HG03175 (cell line): ENCODE measurements at regions not wholly inside any gene's neighbourhood (a gene's known extent, or its start where the extent isn't known, plus 50 kb on each side); places are given as distances from the start of the nearest gene placed in this dataset.
"Not testable (repeated sequence)": the region's sequence is repeated elsewhere in the genome, so short reads cannot be mapped to it uniquely, and the experiment has no call there.

Experiments used
- ATAC-seq: cut with Tn5 transposase; IDR thresholded peaks from one replicate; pipeline ENCODE4 v1.9.1; 2021; ENCODE audit warnings: mild to moderate bottlenecking, moderate library complexity; ENCODE audit not compliant: unreplicated experiment

- no peak for ATAC-seq
These were observed 181.8 kb upstream of the CACNA2D1 start for GRCh38 chr7:82625377-82625776.

- no peak for ATAC-seq
These were observed 181.4 kb upstream of the CACNA2D1 start for GRCh38 chr7:82624965-82625364.

- ATAC-seq, result no peak
These were observed 180.8 kb upstream of the CACNA2D1 start for GRCh38 chr7:82624337-82624736.

DNA sequence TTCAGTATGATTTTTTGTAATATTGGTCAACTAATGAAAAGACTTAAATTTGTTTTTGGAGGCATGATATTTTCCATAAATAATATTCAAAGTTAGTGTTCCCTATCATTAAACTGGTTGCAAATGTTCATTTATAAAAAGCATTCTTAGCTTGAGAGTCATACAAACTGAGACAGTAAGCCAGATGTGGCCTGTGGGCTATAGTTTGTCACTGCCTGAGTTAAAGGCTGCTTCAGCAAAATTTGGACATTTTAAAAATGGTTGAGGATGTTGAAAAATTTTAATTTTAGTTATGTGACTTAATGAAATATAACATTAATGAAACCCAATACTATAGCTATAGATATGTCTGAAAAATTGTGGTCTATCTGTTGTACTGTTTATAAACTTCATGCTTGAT is 180.2 kb upstream of the CACNA2D1 start:
- ATAC-seq, result no peak

- no peak for ATAC-seq
These were observed 173.6 kb upstream of the CACNA2D1 start for GRCh38 chr7:82617156-82617555.

DNA sequence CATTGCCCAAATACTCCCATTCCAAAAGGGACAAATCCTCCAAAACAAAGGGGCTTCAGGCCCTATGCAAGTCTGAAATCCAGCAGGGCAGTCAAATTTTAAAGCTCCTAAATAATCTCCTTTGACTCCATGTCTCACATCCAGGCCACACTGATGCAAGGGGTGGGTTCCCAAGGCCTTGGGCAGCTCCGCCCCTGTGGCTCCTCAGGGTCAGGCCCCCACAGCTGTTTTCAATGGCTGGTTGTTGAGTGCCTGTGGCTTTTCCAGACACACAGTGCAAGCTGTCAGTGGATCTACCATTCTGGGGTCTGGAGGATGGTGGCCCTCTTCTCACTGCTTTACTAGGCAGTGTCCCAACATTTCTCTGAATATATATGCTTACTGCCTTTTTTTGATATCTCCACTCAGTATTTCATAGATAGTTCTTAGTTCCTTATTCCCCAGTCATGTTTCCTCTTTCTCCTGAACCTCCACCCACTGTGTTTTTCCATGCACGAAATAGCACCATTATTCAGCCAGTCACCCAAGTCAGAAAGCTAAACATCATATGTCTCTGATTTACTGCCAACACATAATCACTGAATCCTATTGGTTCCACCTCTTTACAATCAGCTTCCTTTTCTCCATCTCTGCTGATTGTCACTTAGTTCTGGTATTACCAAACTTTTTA is 172.6 kb upstream of the CACNA2D1 start:
- no peak for ATAC-seq

DNA sequence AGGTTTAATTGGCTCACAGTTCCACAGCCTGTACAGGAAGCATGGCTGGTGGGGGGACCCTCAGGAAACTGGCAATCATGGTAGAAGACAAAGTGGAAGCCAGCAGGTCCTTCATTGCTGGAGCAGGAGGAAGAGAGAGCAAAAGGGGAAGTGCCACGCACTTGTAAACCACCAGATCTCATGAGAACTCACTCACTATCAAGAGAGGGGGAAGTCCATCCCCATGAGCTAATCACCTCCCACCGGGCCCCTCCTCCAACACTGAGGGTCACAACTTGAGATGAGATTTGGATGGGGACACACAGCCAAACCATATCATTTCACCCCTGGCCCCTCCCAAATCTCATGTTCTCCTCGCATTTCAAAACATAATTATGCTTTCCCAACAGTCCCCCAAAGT is 171.9 kb upstream of the CACNA2D1 start:
- ATAC-seq, result no peak

DNA sequence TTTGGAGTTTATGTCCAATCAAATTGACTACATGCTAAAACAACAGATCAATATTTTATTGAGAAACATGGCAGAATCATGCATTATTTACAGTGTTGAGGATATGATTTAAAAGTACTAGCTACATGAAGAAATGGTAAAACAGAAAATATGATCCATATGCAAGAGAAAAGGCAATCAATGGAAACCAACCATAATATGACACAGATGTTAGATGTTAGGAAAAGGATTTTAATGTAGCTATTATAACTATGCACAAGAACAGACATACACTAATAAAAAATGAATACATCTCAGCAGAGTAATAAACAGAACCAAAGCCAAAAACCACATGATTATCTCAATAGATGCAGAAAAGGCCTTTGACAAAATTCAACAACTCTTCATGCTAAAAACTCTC is 166.2 kb upstream of the CACNA2D1 start:
- ATAC-seq, result no peak

- no peak for ATAC-seq
These were observed 161.8 kb upstream of the CACNA2D1 start for GRCh38 chr7:82605247-82605864.

DNA sequence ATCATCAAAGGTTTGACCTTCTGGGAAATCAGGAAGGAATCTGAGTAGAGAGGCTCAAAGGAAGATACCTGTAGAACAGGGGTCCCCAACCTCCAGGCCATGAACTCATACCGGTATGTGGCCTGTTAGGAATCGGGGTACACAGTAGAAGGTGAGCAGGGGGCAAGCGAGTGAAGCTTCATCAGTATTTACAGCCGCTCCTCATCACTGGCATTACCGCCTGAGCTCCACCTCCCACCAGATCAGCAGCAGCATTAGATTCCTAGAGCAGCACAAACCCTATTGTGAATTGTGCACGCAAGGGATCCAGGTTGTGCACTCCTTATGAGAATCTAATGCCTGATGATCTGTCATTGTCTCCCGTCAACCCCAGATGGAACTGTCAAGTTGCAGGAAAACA is 158.5 kb upstream of the CACNA2D1 start:
- no peak for ATAC-seq

GRCh38 chr7:82600531-82600930 is 157.0 kb upstream of the CACNA2D1 start:
- ATAC-seq, result no peak

DNA sequence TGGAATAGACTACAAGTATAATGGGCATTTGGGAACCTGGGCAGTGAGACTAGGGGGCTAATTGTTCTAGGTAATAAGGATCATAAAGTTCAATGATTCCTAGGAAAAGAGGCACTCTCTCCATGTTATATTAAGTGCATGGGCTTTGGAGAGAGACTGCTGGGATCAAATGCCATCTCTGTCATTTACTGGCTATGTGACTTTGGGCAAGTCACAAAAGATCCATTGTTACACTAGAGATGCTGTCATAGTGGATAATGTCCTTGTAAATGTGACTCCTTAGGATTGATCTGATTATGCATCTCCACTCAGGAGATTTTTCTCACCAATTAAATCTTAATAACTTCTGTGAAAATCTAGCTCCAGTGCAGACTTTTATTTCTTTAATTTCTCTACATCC is 156.3 kb upstream of the CACNA2D1 start:
- ATAC-seq, result no peak

- ATAC-seq, result no peak
These were observed 155.4 kb upstream of the CACNA2D1 start for GRCh38 chr7:82598958-82599357.

DNA sequence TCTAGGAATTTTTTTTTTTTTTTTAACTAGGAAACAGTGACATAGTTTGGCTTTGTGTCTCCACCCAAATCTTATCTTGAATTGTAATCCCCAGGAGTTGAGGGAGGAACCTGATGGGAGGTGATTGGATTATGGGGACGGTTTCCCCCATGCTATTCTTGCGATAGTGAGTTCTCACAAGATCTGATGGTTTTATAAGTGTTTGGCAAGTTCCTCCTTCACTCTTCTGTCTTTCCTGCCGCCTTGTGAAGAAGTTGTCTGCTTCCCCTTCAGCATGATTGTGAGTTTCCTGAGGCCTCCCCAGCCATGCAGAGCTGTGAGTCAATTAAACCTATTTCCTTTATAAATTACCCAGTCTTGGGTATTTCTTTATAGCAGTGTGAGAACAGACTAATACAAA is 152.2 kb upstream of the CACNA2D1 start:
- ATAC-seq, result not testable (repeated sequence)

GRCh38 chr7:82595176-82595575 is 151.6 kb upstream of the CACNA2D1 start:
- ATAC-seq, result no peak

GRCh38 chr7:82594665-82595064 is 151.1 kb upstream of the CACNA2D1 start:
- no peak for ATAC-seq

- no peak for ATAC-seq
These were observed 150.2 kb upstream of the CACNA2D1 start for GRCh38 chr7:82593780-82594179.

- no peak for ATAC-seq
These were observed 148.8 kb upstream of the CACNA2D1 start for GRCh38 chr7:82592416-82592815.

DNA sequence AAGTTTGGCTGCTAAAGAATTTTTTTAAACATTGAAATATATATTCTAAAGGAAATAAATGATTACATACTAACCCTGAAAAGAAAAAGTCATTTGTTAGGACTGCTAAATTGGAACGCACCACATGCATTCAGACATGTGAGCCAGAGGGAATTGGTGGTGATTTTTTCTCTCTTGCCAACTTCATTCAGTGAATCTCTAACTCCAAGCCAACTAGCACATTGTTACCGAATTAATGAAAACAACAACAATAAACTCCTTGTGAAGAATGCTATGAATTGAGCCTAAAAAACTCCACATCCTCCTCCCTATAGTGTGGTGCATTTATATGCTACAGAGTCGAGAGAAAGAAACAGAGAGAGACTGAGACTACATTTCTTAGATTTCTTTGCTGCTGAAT is 135.5 kb upstream of the CACNA2D1 start:
- no peak for ATAC-seq

DNA sequence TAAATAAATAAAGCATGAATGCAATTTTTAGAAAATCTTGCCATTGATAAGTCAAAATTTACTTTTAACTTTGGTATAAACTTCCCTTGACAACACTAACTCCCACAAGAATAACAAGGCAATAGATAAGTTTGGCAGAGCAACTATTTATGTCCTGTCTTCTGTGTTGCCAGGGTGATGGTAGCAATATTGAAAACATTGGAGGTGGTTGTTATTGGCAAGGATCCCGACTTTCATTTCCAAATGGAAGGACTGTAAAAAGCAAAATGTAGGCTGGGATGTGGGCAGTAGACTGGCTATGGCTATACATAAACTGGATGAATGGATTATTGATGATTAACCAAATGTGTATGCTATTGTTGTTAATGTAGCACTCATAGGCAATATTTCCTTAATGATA is 134.9 kb upstream of the CACNA2D1 start:
- ATAC-seq, result no peak

DNA sequence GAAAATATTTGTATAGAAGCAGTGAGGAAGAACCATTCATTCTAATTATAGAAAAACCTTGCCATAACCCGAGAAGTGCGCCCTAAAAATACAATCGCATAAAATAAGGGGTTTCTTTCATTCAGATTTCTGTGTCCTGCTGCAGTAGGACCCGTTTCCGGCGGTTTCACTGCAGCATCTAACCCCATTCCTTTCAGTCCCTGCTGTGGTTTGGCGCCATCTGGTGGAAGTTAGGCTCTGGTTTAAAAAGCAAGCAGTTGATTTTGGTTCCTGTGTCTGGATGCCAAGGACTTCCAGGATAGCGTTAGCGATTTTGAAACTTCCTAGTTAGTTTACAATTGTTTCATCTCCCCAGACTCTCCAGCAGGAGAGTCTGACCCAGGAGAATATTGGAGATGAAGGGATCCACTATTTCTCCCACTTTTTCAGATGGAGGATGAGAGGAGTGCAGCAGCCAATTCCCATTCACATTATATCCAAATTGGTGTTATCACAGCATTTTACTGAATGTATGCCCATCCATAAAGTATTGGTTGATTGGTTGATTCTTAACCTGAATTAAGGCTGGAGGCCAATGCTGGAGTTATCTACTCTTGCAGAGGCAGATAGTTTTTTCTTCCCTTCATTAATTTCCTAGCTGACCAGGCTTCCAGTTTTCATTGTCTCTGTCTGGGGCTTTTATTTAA is 128.8 kb upstream of the CACNA2D1 start:
- ATAC-seq, result peak; percentile 89

GRCh38 chr7:82571047-82571446 is 127.5 kb upstream of the CACNA2D1 start:
- not testable (repeated sequence) for ATAC-seq
